Choroid plexus epithelial cell (primary cell): ENCODE measurements at regions not wholly inside any gene's neighbourhood (a gene's known extent, or its start where the extent isn't known, plus 50 kb on each side); places are given as distances from the start of the nearest gene placed in this dataset.

ENCODE experiments used
- DNase-seq: peaks from one replicate; pipeline ENCODE4 v3.0.0-alpha.2; 2010; ENCODE audit warnings: low read depth
- H3K4me3 ChIP-seq: 2 replicates; pipeline ENCODE4 v1.5.1; 2011; ENCODE audit warnings: low read depth, mild to moderate bottlenecking, control low read depth, low read length, moderate library complexity
- TF ChIP-seq, protein P1 (sequence below): conservative IDR thresholded peaks from 2 replicates; pipeline ENCODE4 v1.5.1; 2011; ENCODE audit warnings: low read depth, mild to moderate bottlenecking, control low read depth, inconsistent platforms, low read length, moderate library complexity

- TF ChIP-seq, protein P1, sequence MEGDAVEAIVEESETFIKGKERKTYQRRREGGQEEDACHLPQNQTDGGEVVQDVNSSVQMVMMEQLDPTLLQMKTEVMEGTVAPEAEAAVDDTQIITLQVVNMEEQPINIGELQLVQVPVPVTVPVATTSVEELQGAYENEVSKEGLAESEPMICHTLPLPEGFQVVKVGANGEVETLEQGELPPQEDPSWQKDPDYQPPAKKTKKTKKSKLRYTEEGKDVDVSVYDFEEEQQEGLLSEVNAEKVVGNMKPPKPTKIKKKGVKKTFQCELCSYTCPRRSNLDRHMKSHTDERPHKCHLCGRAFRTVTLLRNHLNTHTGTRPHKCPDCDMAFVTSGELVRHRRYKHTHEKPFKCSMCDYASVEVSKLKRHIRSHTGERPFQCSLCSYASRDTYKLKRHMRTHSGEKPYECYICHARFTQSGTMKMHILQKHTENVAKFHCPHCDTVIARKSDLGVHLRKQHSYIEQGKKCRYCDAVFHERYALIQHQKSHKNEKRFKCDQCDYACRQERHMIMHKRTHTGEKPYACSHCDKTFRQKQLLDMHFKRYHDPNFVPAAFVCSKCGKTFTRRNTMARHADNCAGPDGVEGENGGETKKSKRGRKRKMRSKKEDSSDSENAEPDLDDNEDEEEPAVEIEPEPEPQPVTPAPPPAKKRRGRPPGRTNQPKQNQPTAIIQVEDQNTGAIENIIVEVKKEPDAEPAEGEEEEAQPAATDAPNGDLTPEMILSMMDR, result no peak
- no peak overlapping the region for H3K4me3 ChIP-seq
- no peak for DNase-seq
Observed at GRCh38 chr4:96787766-96788165, 947.9 kb downstream of the PDHA2 start.

GRCh38 chr4:96809563-96809962, 969.7 kb downstream of the PDHA2 start:
- TF ChIP-seq, protein P1, result no peak
- no peak overlapping the region for H3K4me3 ChIP-seq
- no peak for DNase-seq

DNA sequence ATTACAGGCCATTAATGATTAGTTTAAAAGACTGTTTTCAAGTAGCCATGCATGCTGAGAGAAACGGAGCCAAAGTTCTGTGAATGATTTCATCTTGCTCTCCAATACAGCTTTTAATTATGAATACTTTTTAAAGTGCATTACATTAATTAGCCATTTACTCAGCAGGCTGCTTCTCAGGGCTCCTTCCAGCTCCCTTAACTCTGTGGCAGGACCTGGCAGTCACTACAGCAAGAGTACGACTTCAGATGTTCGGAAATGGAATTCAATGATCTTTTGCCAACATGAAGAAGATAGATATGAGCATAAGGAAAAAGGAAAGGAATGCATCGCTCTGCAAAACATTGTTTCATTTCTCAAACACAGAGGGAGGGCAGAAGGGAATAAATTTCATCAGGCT, 987.2 kb downstream of the PDHA2 start:
- no peak overlapping the region for H3K4me3 ChIP-seq
- TF ChIP-seq, protein P1, result no peak
- DNase-seq, result peak; percentile 52

GRCh38 chr4:96833831-96834230, 993.9 kb downstream of the PDHA2 start:
- H3K4me3 ChIP-seq, result no peak overlapping the region
- TF ChIP-seq, protein P1, result no peak
- peak; percentile 52 for DNase-seq

- peak; percentile 9 for DNase-seq
Observed at GRCh38 chr4:96835991-96836390, 996.1 kb downstream of the PDHA2 start.

GRCh38 chr4:96839441-96839840, 999.5 kb downstream of the PDHA2 start:
- DNase-seq, result no peak
- TF ChIP-seq, protein P1, result no peak
- H3K4me3 ChIP-seq, result no peak overlapping the region

More at GRCh38 chr4:96835991-96836390, 996.1 kb downstream of the PDHA2 start:
- H3K4me3 ChIP-seq, result no peak overlapping the region
- TF ChIP-seq, protein P1, result no peak

- no peak overlapping the region for H3K4me3 ChIP-seq
- DNase-seq, result no peak
- TF ChIP-seq, protein P1, result no peak
Observed at GRCh38 chr4:96841801-96842200, 1001.9 kb downstream of the PDHA2 start.
